GM18502 (cell line): ENCODE measurements at regions not wholly inside any gene's neighbourhood (a gene's known extent, or its start where the extent isn't known, plus 50 kb on each side); places are given as distances from the start of the nearest gene placed in this dataset.
"Not testable (repeated sequence)": the region's sequence is repeated elsewhere in the genome, so short reads cannot be mapped to it uniquely, and the experiment has no call there.

ENCODE experiments used
- ATAC-seq: cut with Tn5 transposase; IDR thresholded peaks from one replicate; pipeline ENCODE4 v1.9.1; 2021; ENCODE audit warnings: mild to moderate bottlenecking; ENCODE audit not compliant: unreplicated experiment, poor library complexity

DNA sequence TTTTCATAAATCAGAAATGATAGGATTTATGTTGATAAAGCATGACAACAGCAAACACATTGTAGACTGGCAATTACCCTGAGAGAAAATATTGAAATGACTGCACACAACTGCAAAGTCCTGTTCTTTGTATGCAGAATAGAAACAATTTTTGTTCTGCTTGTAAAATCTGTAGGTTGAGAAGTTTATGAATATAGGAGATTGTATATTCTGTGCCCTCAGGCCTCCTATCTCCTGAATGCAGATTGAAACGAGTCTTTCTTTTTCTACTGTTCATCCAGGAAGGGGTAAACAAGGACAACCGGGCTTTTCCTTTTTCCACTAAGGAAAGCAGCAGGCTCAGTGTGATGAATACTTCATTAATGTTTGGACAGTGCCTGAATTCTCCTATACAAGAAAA, 95.0 kb upstream of the HAPLN1 start:
- ATAC-seq = no peak

DNA sequence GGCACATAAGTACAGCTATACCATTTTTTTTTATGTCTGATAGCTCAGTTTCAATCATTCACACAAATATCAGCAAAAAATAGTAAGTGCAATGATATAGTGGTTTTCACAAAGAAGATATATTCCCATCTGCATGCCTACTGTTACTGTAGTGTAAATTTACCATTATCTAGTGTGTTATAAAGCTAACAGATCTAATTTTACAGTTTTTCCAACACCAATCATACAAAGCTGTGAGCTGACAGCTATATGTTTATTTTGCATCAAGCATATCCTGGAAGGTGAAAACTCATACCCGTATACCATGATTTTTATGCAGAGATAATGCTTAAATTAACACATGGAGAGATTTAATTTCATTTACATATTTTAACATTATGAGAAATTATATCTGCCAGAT, 89.9 kb upstream of the HAPLN1 start:
- no peak for ATAC-seq

DNA sequence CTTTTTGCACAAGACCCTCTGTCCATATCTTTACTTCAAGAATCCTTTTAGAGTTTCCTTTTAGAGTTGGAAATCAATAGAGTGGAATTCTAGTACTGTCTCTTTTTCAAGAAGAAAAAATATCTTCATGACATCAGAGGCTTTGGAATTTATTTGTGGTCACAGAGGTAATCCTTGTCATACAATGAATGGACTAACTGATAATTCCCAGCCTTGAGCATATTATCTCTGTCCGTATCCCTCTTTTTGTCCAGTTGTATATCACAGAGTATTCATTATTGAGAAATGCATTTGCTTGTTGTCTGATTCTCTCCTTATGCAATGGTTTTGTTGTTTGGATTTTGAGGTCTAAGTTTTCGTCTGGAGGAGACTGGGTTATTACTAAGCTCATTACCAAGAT, 82.0 kb upstream of the HAPLN1 start:
- ATAC-seq = no peak

DNA sequence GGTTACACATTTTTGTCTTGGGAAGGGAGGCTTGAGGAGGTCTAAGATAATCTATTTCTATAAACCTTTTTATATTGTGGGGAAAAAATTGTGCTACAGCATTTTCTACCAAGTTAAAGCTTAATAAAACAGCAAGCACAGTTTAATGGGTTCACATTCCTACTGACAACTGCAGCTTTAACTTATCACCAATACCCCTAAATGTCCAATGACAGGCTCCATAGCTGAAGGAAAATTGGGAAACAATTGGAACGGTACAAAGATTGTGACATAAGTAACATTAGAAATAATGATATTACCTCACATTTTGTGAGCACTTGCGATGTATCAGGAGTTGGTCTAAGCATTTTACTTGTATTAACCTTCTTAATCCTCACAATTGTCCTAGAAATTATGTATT, 79.5 kb upstream of the HAPLN1 start:
- ATAC-seq = no peak

DNA sequence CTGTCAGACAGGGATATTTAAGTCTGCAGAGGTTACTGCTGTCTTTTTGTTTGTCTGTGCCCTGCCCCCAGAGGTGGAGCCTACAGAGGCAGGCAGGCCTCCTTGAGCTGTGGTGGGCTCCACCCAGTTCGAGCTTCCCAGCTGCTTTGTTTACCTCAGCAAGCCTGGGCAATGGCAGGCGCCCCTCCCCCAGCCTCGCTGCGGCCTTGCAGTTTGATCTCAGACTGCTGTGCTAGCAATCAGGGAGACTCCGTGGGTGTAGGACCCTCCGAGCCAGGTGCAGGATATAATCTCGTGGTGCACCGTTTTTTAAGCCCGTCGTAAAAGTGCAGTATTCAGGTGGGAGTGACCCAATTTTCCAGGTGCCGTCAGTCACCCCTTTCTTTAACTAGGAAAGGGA, 78.4 kb upstream of the HAPLN1 start:
- not testable (repeated sequence) for ATAC-seq

DNA sequence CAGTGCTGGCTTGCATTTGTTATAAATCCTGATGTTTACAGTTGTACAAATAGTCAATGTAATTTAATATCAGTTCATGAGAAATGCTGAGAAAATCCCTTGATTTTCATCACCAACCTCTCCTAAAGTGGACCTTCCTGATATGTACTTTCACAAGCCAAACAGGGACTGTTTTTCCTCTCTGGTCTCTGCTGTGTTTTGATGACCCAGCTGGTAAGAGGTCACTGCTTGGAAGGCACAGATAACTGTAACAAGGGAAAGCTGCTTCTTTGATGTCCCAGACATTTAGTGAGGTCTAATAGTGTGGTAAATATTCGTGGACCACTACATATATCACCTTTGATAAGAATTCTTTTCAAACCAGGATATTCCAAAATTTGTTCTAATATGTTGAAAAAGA, 68.7 kb upstream of the HAPLN1 start:
- ATAC-seq = no peak

DNA sequence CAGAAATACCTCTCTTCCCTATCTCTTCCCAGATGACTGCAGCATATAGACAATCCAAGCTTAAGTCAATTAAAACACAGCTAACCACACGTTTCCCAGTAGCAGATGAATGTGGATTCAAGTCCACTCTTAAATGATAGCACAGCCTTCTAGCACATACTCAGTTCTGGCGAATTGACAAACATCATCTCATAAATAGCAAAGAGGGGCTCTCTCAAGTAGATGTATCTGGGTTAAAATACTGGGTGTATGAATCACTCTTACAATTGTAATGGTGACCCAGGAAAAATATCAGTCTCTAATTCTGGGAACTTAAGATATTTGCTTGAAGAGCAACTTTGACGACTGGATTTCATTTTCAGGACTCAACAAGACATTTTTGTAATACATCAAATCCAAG, 67.0 kb upstream of the HAPLN1 start:
- ATAC-seq = no peak

DNA sequence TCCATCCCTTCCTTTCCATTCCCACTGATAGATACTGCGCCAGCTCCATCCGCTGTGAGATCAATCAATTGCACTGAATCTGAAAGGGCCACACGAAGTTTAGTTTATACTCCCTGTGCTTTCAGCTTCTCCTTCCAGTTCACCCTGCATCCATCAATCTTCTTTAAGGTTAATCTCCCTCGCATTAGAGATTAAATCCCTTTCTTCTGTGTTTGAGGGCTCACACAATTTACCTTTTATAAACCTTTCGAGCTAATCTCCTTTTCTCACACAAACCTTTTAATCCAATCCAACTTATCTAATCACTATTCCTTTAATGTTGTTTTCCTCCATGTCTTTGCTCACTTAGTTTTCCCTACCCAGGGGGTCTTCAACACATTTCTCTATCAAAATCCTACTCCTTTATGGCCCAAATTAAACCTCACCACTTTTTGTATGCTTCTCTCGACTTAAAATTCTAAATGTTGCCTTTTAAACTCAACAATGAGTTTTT, 64.6 kb upstream of the HAPLN1 start:
- no peak for ATAC-seq

DNA sequence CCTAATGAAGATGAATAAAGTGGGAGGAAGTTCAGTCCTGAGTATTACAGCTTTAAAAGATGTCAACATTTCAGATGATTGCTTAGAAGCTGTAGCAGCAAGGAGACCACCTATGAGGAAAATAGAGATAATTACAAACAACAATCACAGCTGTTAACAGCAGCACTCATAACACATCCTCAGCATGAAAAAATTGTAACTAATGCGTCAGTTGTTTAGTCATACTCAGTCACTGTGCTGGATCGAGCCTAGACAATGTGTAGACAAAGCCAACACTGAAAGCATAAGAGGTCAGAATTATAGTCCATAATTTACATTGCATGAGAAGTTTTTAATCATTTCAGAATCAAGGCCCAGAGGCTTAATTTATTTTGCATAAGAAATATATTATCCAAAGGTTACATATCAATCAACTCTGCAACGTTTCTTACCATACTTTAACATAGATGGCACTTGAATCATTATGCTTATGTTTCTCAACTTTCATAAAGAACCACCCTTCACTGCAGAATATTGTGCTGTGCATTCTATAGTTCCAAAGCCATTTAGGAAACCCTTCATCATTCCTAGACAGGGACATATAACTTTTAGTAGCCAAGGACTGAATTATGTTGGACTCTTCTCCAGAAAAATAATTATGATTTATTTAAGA, 60.2 kb upstream of the HAPLN1 start:
- ATAC-seq = no peak

DNA sequence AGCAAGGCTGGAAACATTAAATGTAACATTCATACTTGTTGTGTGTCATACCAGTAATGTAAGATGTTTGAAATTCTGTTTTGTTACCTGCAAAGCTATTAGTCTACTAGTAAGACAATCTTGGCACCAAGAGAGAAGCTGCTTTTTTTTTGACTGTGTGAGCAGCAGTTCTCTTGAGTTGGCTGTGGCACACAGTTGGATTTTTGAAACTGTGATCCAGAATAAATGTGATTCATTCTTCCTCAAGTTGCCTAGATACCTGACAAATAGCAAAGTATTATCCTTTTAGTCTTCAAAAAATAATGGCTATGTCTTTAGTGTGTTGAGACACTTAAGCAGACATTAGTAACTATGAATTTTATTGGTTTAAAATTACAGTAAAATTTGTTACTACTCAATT, 57.2 kb upstream of the HAPLN1 start:
- no peak for ATAC-seq

DNA sequence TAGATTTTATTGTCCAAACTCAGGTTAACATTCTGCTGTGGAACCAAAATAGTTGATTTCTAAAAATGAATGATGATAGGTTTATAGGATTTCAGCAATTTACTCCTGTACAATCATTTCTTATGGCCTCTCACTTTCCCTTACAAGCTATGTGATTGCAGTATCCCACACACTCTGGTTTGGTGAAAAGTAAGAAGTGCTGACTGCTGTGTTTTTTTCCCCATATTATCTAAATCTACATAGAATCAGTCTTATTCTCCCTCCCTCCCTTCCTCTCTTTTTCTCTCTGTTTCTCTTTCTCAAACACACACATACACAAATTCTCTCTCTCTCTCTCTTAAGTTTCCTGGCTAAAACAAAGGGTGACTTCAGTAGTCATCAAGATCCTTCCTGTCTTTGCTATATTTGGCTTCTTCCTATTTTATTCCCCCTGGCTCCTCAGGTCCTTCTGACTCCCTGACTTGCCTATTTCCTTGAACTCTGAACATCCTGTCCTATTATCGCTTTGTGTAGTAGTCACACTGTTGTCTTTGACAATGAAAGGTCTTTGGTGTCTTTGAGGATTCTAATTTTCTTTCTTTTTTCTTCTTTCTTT, 55.9 kb upstream of the HAPLN1 start:
- no peak for ATAC-seq
